Activated T-cell treated with anti-CD3 and anti-CD28 coated beads, Interleukin-2, amount 50 U/mL, for 72 hours (primary cell): ENCODE measurements at regions not wholly inside any gene's neighbourhood (a gene's known extent, or its start where the extent isn't known, plus 50 kb on each side); places are given as distances from the start of the nearest gene placed in this dataset.

Experiments
- ATAC-seq, 2 donors: fragments of 150-1000 bp; cut with Tn5 transposase; replicated peaks in 1 of 2; 2 replicates each; pipeline ENCODE4 v1.10.0; 2021; ENCODE audit warnings: moderate library complexity in 2 of 2, mild to moderate bottlenecking in 1 of 2
- DNase-seq, 2 donors: peaks; one replicate each; pipeline ENCODE4 v3.0.0; 2021 to 2022; ENCODE audit warnings: mixed read lengths in 1 of 2
- H3K27ac Mint-ChIP-seq: one replicate; pipeline ENCODE4 v1.8.0; 2022; ENCODE audit warnings: mild to moderate bottlenecking, moderate library complexity, mixed read lengths
- H3K27me3 Mint-ChIP-seq: one replicate; pipeline ENCODE4 v1.8.0; 2022; ENCODE audit warnings: low read depth, mixed read lengths
- H3K36me3 Mint-ChIP-seq, 2 donors: one replicate each; pipeline ENCODE4 v1.8.0; 2022; ENCODE audit warnings: mixed read lengths in 2 of 2, mild to moderate bottlenecking in 1 of 2; ENCODE audit not compliant: insufficient read depth in 2 of 2
- H3K4me1 Mint-ChIP-seq: one replicate; pipeline ENCODE4 v1.8.0; 2022; ENCODE audit warnings: low read depth, mixed read lengths
- H3K4me3 Mint-ChIP-seq, 2 donors: one replicate each; pipeline ENCODE4 v1.8.0; 2022; ENCODE audit warnings: mild to moderate bottlenecking in 2 of 2, mixed read lengths in 2 of 2, moderate library complexity in 2 of 2
- H3K9me3 Mint-ChIP-seq, 2 donors: one replicate each; pipeline ENCODE4 v1.8.0; 2022; ENCODE audit warnings: mixed read lengths in 2 of 2

DNA sequence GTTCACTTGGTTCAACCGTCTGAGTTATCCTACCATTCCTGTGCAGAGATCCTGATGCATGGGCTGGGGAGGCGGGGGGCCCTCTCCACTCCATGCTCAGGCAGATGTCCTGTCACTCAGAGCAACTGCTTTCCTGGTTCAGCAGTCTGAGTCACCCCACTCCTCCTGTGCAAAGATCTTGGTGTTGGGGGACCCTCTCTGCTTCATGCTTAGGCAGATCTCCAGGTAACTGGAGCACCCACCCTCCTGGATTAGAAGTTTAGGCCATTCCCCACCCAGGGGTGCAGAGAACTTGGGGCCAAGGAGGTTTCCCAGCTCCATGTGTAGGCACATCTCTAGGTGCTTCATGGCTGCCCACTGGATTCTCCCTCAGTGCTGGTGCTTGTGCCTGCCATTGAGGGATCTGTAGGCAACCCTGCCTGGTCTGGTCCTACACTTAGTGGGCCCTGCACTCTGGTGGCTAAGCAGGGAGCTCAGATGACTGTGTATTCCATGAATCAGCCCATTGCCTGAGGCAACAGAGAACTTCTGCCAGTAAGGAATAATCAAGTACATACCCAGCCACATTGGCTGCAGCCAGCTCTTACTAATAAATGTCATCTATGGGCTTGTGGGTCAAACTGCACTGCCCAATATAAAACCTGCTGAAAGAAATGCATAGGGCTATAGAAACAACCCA is 465.4 kb upstream of the THBS1 start:
- Mint-ChIP-seq H3K27ac (no peak overlapping the region), H3K27me3 (peaks cover 18% of the 10 kb centered on the region), H3K9me3 (peaks cover 1 to 2% of the 10 kb centered on the region in 2 donors), H3K4me3 (no peak overlapping the region), H3K36me3 (peaks cover 0 to 7% of the 10 kb centered on the region in 2 donors), H3K4me1 (no peaks in the 10 kb centered on the region)
- ATAC-seq, result no peak
- no peak for DNase-seq

DNA sequence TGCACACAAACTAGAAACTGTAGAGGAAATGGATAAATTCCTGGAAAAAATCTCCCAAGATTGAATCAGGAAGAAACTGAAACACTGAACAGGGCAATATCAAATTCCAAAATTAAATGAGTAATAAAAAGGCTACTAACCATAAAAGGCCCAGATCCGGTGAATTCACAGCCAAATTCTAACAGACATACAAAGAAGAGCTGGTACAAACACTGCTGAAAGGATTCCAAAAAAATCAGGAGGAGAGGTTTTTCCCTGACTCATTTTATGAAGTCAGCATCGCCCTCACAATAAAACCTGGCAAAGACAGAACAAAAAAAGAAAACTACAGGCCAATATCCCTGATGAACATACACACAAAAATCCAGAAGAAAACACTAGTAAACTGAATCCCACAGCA is 462.4 kb upstream of the THBS1 start:
- Mint-ChIP-seq H3K27me3 (peaks cover 13% of the 10 kb centered on the region), H3K27ac (no peak overlapping the region), H3K36me3 (peaks cover 0 to 7% of the 10 kb centered on the region in 2 donors), H3K4me3 (no peak overlapping the region), H3K9me3 (peaks cover 1 to 2% of the 10 kb centered on the region in 2 donors), H3K4me1 (no peaks in the 10 kb centered on the region)
- DNase-seq (no peak), ATAC-seq (no peak)

DNA sequence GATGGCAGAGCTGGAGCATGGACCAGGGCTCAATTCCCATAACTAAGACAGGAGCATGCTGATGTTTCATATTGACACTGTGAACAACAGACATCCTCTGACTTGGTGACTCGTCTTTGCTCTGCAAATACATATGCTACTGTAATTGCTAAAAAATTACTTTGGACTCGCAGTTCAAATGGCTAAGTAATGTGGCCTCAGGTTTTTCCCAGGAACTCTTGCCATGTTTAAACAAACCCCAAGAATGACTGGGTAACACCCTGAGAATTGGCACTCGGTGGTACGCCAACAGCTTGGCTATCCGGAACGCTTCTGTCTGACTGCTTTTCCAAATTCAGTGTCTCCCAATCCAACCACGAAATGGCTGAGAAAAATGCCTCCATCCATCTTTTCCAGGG is 456.7 kb upstream of the THBS1 start:
- H3K27me3 Mint-ChIP-seq, result peaks cover 6% of the 10 kb centered on the region

DNA sequence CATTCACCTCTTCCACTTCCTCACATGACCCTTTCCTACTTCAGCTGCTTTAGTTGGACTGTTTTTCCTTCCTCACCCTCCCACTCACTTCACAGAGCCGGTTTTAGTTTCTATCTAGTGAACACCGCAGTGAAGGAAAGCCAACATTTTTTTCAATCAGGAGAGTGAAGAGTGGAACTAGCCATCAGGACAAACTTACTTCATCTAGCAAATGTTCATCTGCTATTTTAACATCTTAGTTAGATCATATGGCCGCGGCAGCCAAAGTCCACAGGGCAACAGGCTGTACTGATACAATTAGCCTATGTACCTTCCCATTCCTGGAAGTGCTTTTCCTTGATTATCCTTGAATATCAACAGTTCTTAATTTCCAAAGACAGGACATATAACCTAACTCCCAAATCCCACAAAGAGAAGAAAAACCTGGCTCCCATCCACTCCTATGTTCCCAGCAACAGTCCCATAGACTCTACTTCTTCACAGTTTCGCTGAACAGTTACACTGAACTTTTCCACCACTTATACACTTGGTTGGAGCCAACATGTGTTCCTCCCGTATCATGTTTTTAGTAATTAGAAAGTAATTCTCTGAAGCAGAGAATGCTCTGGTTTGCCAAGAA is 456.2 kb upstream of the THBS1 start:
- no peaks in the 10 kb centered on the region for H3K36me3 Mint-ChIP-seq
- peaks cover 6% of the 10 kb centered on the region for H3K27me3 Mint-ChIP-seq
- H3K4me3 Mint-ChIP-seq, result no peak overlapping the region
- no peak for DNase-seq
- no peak for ATAC-seq
- no peaks in the 10 kb centered on the region for H3K9me3 Mint-ChIP-seq
- H3K27ac Mint-ChIP-seq, result no peak overlapping the region
- peaks cover 21% of the 10 kb centered on the region for H3K4me1 Mint-ChIP-seq

More for the DNA sequence above, 456.7 kb upstream of the THBS1 start:
- no peak for DNase-seq
- Mint-ChIP-seq H3K36me3 (no peaks in the 10 kb centered on the region), H3K4me3 (no peak overlapping the region), H3K4me1 (peaks cover 21% of the 10 kb centered on the region), H3K9me3 (no peaks in the 10 kb centered on the region), H3K27ac (no peak overlapping the region)
- no peak for ATAC-seq

DNA sequence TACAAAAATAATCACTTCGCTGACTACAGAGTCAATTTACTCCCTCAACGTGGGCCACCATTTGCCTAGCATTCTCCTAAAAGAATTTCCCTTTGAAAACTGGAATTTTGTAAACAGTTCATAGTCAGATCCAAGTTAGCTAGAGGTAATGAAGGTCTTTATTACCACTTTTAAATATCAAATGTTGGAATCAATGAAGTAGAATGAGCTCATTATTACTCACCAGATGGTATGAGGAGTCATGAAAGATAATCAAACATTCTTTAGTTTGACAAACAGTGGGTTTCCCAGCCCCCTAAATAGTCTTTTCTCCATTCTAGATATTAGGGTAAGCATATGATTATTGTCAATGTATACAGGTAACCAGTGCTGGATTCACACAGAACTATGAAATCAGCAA is 455.7 kb upstream of the THBS1 start:
- H3K9me3 Mint-ChIP-seq, result no peaks in the 10 kb centered on the region
- no peak overlapping the region for H3K4me3 Mint-ChIP-seq
- ATAC-seq (no peak), DNase-seq (no peak)
- H3K36me3 Mint-ChIP-seq, result no peaks in the 10 kb centered on the region
- H3K27me3 Mint-ChIP-seq, result peaks cover 6% of the 10 kb centered on the region
- peaks cover 21% of the 10 kb centered on the region for H3K4me1 Mint-ChIP-seq
- no peak overlapping the region for H3K27ac Mint-ChIP-seq

DNA sequence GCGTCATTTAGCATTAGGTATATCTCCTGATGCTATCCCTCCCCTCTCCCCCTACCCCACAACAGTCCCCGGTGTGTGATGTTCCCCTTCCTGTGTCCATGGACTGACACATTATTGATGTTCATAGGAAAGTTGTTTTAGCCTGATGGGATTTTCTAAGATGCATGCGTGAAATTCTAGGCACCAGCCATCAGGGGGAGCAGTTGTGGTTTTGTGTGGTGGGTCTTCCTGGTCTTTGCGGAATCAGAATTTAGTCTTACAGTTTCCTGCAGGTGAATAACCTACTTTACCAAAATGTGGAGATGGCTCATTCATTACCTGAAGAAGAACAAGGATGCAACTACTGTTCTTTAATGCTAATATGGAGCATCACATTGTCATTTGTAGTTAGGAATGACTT is 455.0 kb upstream of the THBS1 start:
- ATAC-seq (no peak), DNase-seq (peak; percentile 18 to 25)
- no peak overlapping the region for H3K4me3 Mint-ChIP-seq
- no peaks in the 10 kb centered on the region for H3K9me3 Mint-ChIP-seq
- peaks cover 9% of the 10 kb centered on the region for H3K27me3 Mint-ChIP-seq
- H3K36me3 Mint-ChIP-seq, result no peaks in the 10 kb centered on the region
- H3K4me1 Mint-ChIP-seq, result peaks cover 21% of the 10 kb centered on the region
- H3K27ac Mint-ChIP-seq, result no peak overlapping the region

DNA sequence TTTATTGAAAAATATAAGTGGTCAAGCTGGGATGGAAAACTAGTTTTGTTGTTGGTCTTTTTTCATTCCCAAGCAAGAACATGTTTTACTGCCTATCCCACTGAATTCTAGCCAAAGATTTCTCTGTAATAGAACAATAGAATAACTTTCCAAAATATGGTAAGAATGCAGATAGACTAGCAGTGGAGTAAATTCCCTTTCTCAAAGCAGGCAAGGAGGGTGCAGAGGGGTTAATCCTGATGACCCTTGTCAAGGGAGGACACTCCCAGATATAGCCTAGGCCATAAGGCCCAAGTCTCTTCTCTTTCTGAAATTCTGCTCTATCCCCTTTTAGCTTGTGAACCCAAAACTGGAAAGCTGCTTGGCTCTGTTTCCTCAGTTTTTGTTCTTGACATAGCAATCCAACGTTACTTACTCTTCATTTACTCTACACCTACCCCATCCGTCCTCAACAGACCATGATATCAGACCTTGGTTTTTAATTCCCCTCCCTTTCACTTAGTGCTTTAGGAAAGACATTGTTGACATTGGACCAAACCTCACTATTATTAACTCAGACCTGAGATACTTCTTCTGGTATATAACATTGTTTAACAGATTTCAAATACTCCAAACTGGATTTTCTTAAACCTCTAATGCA is 453.6 kb upstream of the THBS1 start:
- Mint-ChIP-seq H3K27ac (no peak overlapping the region), H3K27me3 (peaks cover 17% of the 10 kb centered on the region), H3K4me3 (no peak overlapping the region), H3K4me1 (peaks cover 21% of the 10 kb centered on the region), H3K9me3 (no peaks in the 10 kb centered on the region), H3K36me3 (no peaks in the 10 kb centered on the region)
- ATAC-seq (no peak), DNase-seq (no peak)

DNA sequence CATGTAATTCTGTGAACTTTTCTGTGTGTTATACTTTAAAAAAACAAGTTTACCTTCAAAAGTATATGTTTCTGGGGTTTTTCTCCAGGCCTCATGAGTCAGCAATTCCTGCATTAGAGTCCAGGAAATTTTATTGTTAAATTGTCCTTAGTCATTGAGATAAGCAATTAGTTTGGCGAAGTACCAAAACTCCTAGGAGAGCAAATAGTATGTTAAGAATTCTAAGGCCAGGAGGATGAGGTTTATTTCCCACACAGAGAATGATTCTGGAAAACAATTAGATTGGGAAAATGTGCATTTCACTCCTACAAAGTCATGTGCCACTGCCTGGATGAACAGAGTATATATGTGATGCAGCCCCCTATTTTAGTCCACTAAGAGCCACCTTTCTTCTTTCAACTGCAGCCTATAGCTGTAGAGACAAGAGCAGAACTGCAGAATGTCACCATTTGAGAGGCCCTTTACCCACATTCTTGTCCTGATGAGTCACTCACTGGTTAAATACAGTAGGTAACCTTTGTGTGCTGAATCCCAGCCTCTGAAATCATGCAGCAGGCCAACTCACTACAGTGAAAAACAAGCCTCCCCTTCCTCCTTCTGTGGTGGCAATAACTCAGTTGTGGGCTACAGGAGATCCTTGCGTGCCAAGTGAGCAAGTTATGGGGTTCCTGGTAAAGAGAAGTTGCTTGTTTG is 452.8 kb upstream of the THBS1 start:
- Mint-ChIP-seq H3K4me1 (peaks cover 21% of the 10 kb centered on the region), H3K9me3 (no peaks in the 10 kb centered on the region), H3K27ac (no peak overlapping the region), H3K4me3 (no peak overlapping the region), H3K36me3 (no peaks in the 10 kb centered on the region), H3K27me3 (peaks cover 17% of the 10 kb centered on the region)
- peak; percentile 2 to 31 for DNase-seq
- peak; percentile 88 to 96 for ATAC-seq

DNA sequence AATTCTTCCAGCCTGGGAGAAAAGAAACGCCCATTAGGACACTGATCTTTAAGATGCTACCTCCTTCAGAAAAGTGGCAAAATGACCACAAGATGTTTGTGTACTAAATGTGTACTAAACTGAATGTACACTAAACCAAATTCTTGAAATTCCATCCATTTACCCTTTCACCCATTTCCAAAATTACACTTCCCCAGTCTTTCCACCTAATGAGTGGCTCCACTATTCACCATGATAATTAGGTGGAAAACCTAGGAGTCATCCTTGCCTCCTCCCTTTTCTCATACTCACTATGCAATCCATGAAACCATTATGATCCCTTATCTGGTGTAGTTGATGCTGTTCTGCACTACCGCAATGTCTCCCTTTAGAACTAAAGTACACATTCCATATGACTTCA is 452.1 kb upstream of the THBS1 start:
- peaks cover 17% of the 10 kb centered on the region for H3K27me3 Mint-ChIP-seq
- no peak overlapping the region for H3K4me3 Mint-ChIP-seq
- H3K27ac Mint-ChIP-seq, result no peak overlapping the region
- ATAC-seq, result no peak
- peaks cover 21% of the 10 kb centered on the region for H3K4me1 Mint-ChIP-seq
- no peak for DNase-seq
- H3K9me3 Mint-ChIP-seq, result no peaks in the 10 kb centered on the region
- no peaks in the 10 kb centered on the region for H3K36me3 Mint-ChIP-seq

DNA sequence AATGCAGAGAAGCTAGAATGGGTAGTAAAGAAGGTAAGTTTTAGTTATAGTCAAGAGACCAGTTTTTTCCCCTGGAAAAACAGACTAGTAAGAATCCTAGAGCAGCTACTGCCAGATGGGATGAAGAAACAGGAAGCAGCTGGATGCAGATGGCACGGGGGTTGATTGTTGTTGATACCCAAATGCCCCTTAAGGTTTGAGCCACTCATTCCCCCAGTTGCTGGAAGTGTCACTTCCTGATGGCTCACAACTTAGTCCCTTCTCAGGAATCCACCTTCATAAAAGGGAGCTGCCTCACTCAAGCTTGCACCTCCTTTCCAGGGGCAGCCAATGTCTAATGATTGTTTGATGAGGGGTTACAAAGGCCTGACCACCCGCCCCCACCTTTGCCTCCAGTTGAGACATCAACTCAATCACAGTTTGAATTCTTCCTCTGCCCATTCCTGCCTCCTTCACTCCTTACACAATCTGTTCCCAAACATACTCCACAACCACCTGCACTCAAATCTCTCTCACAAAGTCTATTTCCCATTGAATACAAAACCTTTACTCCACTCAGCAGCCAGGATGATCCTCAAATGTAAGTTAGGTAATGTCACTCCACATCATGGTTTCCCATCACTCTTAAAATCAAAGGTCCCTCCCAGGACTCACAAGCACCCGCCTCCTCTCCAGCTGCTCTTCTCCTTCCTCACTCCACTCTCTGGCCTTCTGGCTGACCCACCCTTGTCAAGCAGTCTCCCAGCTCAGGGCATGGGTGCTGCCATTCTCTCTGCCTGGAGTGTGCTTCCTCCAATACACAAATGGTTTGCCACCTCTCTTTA is 450.1 kb upstream of the THBS1 start:
- H3K27me3 Mint-ChIP-seq, result peaks cover 12% of the 10 kb centered on the region
- no peaks in the 10 kb centered on the region for H3K9me3 Mint-ChIP-seq
- no peak for ATAC-seq
- H3K4me1 Mint-ChIP-seq, result peaks cover 21% of the 10 kb centered on the region
- H3K4me3 Mint-ChIP-seq, result no peak overlapping the region
- H3K27ac Mint-ChIP-seq, result no peak overlapping the region
- H3K36me3 Mint-ChIP-seq, result no peaks in the 10 kb centered on the region
- no peak for DNase-seq

DNA sequence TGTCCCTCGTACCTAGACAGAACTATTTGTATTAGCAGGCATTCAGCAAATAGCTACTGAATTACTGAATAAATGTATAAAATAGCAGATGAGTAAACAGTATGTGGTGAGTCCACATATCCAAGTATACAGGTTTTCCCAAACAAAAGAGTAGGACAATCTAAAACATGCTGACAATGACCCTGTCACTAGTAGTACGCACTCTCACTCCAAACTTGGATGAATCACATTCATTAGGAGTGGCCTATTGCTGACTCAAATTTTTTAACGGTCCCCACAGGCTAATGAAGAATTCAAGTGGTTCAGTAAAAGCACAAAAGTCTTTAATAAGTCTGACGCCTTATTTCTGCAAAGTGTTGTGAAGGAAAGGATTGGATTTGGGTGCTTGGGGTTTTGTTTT is 449.3 kb upstream of the THBS1 start:
- Mint-ChIP-seq H3K4me1 (peaks cover 16% of the 10 kb centered on the region), H3K27ac (no peak overlapping the region), H3K9me3 (no peaks in the 10 kb centered on the region), H3K36me3 (no peaks in the 10 kb centered on the region), H3K27me3 (peaks cover 12% of the 10 kb centered on the region), H3K4me3 (no peak overlapping the region)
- DNase-seq, result no peak
- ATAC-seq, result no peak

DNA sequence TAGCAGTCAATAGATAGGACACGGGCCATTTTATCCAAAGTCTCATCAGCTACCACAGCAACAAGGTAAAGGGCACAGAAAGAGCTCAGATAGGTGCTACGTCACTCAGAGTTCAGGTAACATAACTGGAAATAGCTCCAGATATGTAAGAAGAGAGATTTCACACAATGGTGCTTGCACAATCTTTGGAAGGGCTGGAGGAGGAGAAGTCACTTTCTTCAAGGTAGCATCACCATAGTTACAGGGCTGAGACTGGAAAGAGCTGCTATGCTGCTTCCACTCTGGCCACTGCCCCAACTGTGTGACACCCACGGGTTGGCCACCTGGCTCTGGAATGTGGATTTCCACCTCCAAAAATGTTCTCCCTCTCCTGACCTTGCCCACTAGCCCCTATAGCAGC is 448.8 kb upstream of the THBS1 start:
- DNase-seq, result no peak
- Mint-ChIP-seq H3K27ac (no peak overlapping the region), H3K27me3 (peaks cover 12% of the 10 kb centered on the region), H3K9me3 (no peaks in the 10 kb centered on the region), H3K4me3 (no peak overlapping the region), H3K36me3 (no peaks in the 10 kb centered on the region), H3K4me1 (peaks cover 16% of the 10 kb centered on the region)
- no peak for ATAC-seq
